IPS DF 6.9 (cell line): ENCODE measurements at regions not wholly inside any gene's neighbourhood (a gene's known extent, or its start where the extent isn't known, plus 50 kb on each side); places are given as distances from the start of the nearest gene placed in this dataset.
"Not testable (repeated sequence)": the region's sequence is repeated elsewhere in the genome, so short reads cannot be mapped to it uniquely, and the experiment has no call there.

Experiments used
- DNase-seq: peaks from one replicate; pipeline ENCODE4 v3.0.0-alpha.2; 2013; ENCODE audit warnings: low read depth, low spot score
- H3K27ac ChIP-seq: one replicate; pipeline ENCODE4 v1.5.1; 2013; ENCODE audit warnings: low read length, control low read depth
- H3K27me3 ChIP-seq: 2 replicates; pipeline ENCODE4 v1.6.1; 2013; ENCODE audit warnings: mild to moderate bottlenecking, low read length; ENCODE audit not compliant: control insufficient read depth, insufficient read depth
- H3K36me3 ChIP-seq: 2 replicates; pipeline ENCODE4 v1.6.1; 2013; ENCODE audit warnings: low read length; ENCODE audit not compliant: control insufficient read depth, insufficient read depth
- H3K4me1 ChIP-seq: 2 replicates; pipeline ENCODE4 v1.6.1; 2013; ENCODE audit warnings: low read length; ENCODE audit not compliant: control insufficient read depth, insufficient read depth
- H3K4me3 ChIP-seq: 2 replicates; pipeline ENCODE4 v1.5.1; 2013; ENCODE audit warnings: mild to moderate bottlenecking, low read length
- H3K9me3 ChIP-seq: 2 replicates; pipeline ENCODE4 v1.6.1; 2013; ENCODE audit warnings: low read length, inconsistent platforms; ENCODE audit not compliant: control insufficient read depth, insufficient read depth
- WGBS: extraction: QIAGEN DNeasy Blood & Tissue Kit; methylation state at CpG from one replicate; pipeline ENCODE4 v1.1.7; 2013; ENCODE audit warnings: mixed read lengths, missing lambda C conversion rate; ENCODE audit not compliant: insufficient read length, insufficient coverage; 5-methylcytosine and 5-hydroxymethylcytosine counted together

DNA sequence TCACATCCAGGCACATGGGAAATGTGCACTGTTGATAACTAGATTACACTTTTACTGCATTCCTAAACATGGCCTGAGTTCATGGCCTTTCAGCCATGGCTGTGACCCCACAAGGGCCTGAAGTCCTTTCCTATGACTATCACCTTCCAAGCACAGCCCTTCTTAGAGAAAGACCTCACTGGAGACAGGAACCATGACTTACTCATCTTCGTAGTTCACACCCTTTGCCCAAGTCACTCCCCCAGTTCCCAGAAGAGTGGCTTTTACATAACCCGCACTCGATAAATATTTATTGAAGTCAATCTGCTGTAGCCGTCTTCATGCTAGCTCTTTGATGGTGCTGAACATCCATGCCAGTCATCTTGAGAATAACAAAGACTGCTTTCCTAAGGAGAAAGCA is 632.5 kb upstream of the NRP1 start:
- no CpG with 5 or more reads among the region's 4 CpGs for WGBS
- DNase-seq, result no peak
- H3K9me3 ChIP-seq, result no peaks in the 10 kb centered on the region

DNA sequence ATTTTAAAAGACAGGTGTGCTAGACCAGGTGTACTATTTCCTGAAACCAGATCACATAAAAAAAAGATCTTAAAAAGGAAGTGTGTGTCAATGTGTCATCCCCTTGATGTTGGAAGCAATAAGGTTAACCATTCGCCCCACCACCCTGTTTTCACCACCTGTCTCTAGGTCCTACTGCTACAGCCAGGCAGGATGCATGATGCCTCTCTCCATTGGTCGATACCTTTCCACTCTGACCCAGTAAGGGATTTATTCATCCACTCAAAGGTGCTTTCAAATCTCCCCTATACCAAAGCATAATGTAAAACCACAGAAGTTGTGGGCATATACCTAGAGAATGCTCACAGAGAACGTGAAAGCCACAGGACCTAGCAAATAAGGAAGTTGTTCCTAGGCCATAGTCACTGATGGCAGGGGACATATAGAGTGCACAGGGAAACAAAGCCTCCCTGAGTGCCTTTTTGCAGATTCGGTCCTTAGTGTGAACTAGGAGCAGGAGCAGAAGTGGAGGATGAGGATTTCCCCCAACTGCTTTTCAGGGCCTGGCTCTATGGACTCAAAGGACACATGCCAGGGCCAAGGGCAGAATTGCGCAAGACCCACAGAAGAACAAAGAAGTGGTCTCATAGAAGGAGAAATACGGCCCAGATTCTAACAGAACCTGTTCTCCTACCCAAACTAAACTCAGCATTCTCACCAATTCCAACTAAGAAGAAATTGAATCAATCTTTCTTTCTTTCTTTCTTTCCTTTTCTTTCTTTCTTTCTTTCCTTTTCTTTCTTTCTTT is 631.5 kb upstream of the NRP1 start:
- H3K36me3 ChIP-seq, result no peaks in the 10 kb centered on the region

More for the DNA sequence above, 632.5 kb upstream of the NRP1 start:
- Histone ChIP-seq H3K27ac (no peak overlapping the region), H3K27me3 (no peaks in the 10 kb centered on the region), H3K4me1 (no peaks in the 10 kb centered on the region), H3K4me3 (no peak overlapping the region), H3K36me3 (no peaks in the 10 kb centered on the region)

DNA sequence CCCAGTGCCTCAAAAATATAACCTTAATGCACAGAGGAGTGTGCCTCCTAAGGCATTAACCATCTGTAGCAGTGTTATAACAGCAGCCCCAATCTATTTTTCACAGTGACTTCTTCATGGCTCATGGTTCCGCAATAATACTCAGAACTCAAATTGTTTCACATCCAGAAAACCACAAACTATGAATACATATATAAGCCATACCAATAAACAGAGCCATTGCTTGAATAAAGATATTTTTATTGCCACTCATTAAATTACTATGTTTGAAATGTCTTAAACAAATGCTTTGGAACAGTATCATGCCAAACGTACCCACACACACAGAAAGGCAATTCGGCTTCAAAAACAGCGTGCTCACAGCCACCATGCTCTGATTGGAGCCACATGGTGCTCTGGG is 629.3 kb upstream of the NRP1 start:
- H3K27me3 ChIP-seq, result no peaks in the 10 kb centered on the region
- no peaks in the 10 kb centered on the region for H3K4me1 ChIP-seq
- H3K4me3 ChIP-seq, result no peak overlapping the region
- H3K27ac ChIP-seq, result no peak overlapping the region
- no peaks in the 10 kb centered on the region for H3K9me3 ChIP-seq
- WGBS, result no CpG with 5 or more reads among the region's 4 CpGs
- DNase-seq, result no peak
- H3K36me3 ChIP-seq, result no peaks in the 10 kb centered on the region

More for the DNA sequence above, 631.5 kb upstream of the NRP1 start:
- no peak for DNase-seq
- no peaks in the 10 kb centered on the region for H3K9me3 ChIP-seq
- no peaks in the 10 kb centered on the region for H3K4me1 ChIP-seq
- no peak overlapping the region for H3K4me3 ChIP-seq
- WGBS, result no CpG with 5 or more reads among the region's 6 CpGs
- no peaks in the 10 kb centered on the region for H3K27me3 ChIP-seq
- no peak overlapping the region for H3K27ac ChIP-seq

DNA sequence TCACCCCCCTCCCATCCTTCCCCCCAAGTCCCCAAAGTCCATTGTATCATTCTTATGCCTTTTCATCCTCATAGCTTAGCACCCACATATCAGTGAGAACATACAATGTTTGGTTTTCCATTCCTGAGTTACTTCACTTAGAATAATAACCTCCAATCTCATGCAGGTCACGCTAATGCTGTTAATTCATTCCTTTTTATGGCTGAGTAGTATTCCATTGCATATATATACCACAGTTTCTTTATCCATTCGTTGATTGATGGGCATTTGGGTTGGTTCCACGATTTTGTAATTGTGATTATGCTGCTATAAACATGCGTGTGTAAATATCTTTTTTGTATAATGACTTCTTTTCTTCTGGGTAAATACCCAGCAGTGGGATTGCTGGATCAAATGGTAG is 621.9 kb upstream of the NRP1 start:
- H3K36me3 ChIP-seq, H3K27ac ChIP-seq, H3K27me3 ChIP-seq, H3K9me3 ChIP-seq, H3K4me1 ChIP-seq, DNase-seq, H3K4me3 ChIP-seq: not testable (repeated sequence)
- WGBS, result no CpG with 5 or more reads among the region's 4 CpGs

DNA sequence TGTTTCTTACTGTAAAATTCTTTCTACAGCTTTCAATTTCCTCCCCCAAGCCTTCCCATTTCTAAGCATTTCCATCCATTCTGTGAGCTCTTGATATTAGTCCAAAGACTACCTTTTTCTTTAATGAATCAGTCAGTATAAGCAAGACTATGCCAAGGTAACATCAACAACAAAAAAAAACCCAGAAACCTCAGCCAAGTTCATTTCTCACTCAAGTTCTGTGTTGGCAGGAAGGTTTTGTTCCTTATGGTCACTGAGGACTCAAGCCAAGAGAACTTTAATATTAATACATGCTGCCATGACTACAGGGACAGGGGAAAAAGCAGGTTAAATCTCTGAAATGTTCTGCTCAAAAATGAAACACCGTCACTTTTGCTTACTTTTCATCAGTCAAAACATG is 621.2 kb upstream of the NRP1 start:
- Histone ChIP-seq H3K36me3 (no peaks in the 10 kb centered on the region), H3K4me1 (no peaks in the 10 kb centered on the region), H3K27me3 (no peaks in the 10 kb centered on the region), H3K27ac (no peak overlapping the region), H3K4me3 (no peak overlapping the region), H3K9me3 (no peaks in the 10 kb centered on the region)
- DNase-seq, result no peak
- no CpG with 5 or more reads among the region's 1 CpG for WGBS

DNA sequence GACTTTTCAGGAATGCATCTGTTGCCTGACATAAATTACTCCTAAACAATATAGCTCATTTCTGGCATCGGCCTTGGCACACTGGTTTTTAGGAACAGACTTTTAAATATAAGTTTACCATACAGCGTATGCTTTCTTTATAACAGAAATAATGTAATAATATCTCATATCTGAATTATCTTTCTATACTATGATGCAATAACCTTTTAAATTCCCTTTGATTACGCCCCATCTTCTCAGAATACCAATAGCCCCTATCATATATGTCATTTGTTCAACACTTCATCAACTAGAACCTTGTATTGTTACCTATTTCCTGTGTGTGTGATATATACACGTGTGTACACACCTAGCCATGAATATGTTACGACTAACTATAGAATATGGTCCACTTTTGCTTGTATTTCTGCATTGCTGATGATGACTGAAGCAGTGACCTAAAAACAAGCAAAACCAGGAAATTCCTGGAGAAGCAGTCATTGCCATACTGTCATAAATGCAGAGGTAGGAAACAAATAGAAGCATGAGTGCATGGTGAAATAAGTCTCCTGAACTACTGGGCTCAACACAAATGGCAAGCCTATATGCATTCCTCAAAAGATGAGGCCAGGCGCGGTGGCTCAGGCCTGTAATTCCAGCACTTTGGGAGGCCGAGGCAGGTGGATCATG is 618.4 kb upstream of the NRP1 start:
- no peak for DNase-seq
- H3K4me3 ChIP-seq, result no peak overlapping the region
- no peaks in the 10 kb centered on the region for H3K27me3 ChIP-seq
- H3K36me3 ChIP-seq, result no peaks in the 10 kb centered on the region
- no CpG with 5 or more reads among the region's 8 CpGs for WGBS
- H3K4me1 ChIP-seq, result no peaks in the 10 kb centered on the region
- H3K27ac ChIP-seq, result no peak overlapping the region
- no peaks in the 10 kb centered on the region for H3K9me3 ChIP-seq

DNA sequence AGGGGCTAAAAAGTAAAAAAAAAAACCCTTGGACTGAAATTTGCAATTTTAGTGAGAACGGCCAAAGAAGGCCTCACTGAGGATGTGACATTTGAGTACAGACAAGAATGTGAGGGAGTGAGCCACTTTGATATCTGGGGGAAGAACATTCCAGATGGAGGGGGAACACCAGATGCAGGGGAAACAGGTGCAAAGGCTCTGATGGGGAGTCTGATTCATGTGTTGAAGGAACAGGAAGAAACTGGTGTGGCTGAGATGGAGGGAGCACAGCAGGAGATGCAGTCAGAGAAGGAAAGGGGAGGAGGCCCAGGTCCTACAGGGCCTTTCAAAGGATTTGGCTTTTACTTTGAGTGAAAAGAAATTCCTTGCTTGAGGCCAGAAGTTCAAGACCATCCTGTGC is 615.7 kb upstream of the NRP1 start:
- H3K4me3 ChIP-seq, result no peak overlapping the region
- no CpG with 5 or more reads among the region's 1 CpG for WGBS
- DNase-seq, result peak; percentile 9
- no peaks in the 10 kb centered on the region for H3K4me1 ChIP-seq
- no peaks in the 10 kb centered on the region for H3K9me3 ChIP-seq
- no peaks in the 10 kb centered on the region for H3K36me3 ChIP-seq
- no peaks in the 10 kb centered on the region for H3K27me3 ChIP-seq
- H3K27ac ChIP-seq, result no peak overlapping the region

DNA sequence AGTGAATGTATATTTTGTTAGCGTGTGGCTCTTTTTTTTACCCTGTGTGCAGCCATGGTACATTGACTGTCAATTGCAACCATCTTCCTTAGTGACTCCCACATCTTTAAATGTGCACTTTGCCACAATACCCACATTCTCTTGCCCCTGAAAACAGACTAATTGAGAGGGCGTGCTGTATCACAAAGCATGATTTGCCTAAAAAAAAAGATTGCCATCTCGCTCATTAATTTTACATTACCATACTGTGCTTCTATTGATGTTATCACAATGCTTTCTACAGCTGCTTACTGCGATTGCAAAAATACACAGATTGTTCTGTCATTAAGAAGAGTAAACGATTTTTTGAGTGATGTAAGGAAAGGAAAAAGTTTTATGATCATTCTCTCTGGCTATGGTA is 613.1 kb upstream of the NRP1 start:
- H3K9me3 ChIP-seq, result no peaks in the 10 kb centered on the region
- 100% methylated on average over 2 of the region's 5 CpGs for WGBS
- no peaks in the 10 kb centered on the region for H3K4me1 ChIP-seq

DNA sequence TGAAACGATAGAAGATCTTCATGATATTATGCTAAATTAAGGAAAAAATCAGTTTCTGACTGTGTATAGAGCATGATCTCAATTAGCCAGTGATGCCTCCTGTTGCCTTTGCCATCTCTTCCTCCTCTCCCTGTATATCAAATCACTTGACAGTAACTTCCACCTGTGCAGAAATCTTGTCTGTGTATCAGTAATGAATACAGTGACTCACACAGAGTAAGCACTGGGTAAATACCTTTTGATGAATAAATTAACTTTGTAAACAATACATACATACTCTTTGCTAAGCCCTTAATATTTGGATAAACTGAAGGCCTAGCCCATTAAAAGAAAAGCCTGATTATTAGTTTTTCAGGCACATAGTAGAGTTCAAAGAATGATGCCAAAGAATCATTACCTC is 610.6 kb upstream of the NRP1 start:
- no peak for DNase-seq

More for the DNA sequence above, 613.1 kb upstream of the NRP1 start:
- H3K36me3 ChIP-seq, result no peaks in the 10 kb centered on the region
- no peaks in the 10 kb centered on the region for H3K27me3 ChIP-seq
- DNase-seq, result no peak
- H3K27ac ChIP-seq, result no peak overlapping the region
- no peak overlapping the region for H3K4me3 ChIP-seq

DNA sequence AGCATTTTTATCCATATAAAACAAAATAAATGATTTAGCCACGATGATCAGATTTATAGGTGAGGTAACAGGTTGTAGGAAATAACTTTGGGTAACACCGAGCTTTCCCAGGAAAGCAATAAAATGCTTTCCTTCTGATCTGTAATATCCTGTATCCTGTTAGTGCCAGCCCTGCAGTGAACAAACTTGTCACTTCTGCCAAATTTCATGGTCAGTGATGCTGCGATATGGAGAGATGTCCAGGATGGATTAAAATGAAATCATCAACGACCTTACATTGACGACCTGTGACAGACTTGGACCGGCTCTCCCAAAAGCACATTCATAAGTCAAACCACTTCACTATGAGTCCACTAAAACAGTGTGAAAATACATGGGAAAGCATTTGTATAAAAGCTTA is 608.0 kb upstream of the NRP1 start:
- Histone ChIP-seq H3K9me3 (no peaks in the 10 kb centered on the region), H3K4me1 (peaks cover 2% of the 10 kb centered on the region), H3K4me3 (no peak overlapping the region), H3K36me3 (no peaks in the 10 kb centered on the region), H3K27ac (no peak overlapping the region), H3K27me3 (no peaks in the 10 kb centered on the region)
- no CpG with 5 or more reads among the region's 6 CpGs for WGBS
- no peak for DNase-seq

More for the DNA sequence above, 610.6 kb upstream of the NRP1 start:
- Histone ChIP-seq H3K4me3 (no peak overlapping the region), H3K9me3 (no peaks in the 10 kb centered on the region), H3K4me1 (no peaks in the 10 kb centered on the region), H3K27me3 (no peaks in the 10 kb centered on the region), H3K27ac (no peak overlapping the region), H3K36me3 (no peaks in the 10 kb centered on the region)
- WGBS, result no CpG with 5 or more reads among the region's 1 CpG

DNA sequence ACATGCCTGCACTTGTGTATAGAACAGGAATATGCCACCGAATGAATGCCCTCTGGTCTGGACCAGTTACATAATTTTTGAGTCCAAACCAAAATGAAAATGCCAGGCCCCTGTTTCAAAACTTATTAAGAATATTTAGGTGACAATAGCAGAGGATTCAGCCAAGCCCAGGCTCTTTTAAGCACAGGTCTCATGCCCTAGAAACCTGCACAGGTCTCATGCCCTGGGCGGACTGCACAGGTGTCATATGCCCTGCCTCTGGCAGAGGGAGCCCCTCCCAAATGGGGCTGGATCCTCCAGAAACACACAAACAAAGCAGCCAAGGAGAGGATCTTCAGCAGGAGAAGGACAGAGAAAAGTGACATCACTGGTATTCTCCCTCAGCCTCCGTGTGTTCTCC is 605.4 kb upstream of the NRP1 start:
- no peak overlapping the region for H3K4me3 ChIP-seq
- no peak for DNase-seq
- no peak overlapping the region for H3K27ac ChIP-seq
- H3K4me1 ChIP-seq, result peaks cover 3% of the 10 kb centered on the region
- H3K9me3 ChIP-seq, result no peaks in the 10 kb centered on the region
- H3K27me3 ChIP-seq, result no peaks in the 10 kb centered on the region
- no CpG with 5 or more reads among the region's 3 CpGs for WGBS
- H3K36me3 ChIP-seq, result no peaks in the 10 kb centered on the region
